Neural progenitor cell (in vitro differentiated cells): ENCODE measurements at regions not wholly inside any gene's neighbourhood (a gene's known extent, or its start where the extent isn't known, plus 50 kb on each side); places are given as distances from the start of the nearest gene placed in this dataset.
"Not testable (repeated sequence)": the region's sequence is repeated elsewhere in the genome, so short reads cannot be mapped to it uniquely, and the experiment has no call there.

ENCODE experiments used
- CTCF ChIP-seq: fragments of 200-600 bp; sonication (generic); IDR thresholded peaks from 2 replicates; pipeline ENCODE4 v1.5.1; 2017; ENCODE audit warnings: antibody characterized with exemption, mild to moderate bottlenecking
- EZH2 ChIP-seq: fragments of 200-600 bp; sonication (generic); IDR thresholded peaks from 2 replicates; pipeline ENCODE4 v1.6.1; 2017; ENCODE audit warnings: antibody characterized with exemption, mild to moderate bottlenecking, moderate library complexity
- EZH2phosphoT487 ChIP-seq: fragments of 200-600 bp; sonication (generic); IDR thresholded peaks from 2 replicates; pipeline ENCODE4 v1.6.1; 2017; ENCODE audit warnings: antibody characterized with exemption

DNA sequence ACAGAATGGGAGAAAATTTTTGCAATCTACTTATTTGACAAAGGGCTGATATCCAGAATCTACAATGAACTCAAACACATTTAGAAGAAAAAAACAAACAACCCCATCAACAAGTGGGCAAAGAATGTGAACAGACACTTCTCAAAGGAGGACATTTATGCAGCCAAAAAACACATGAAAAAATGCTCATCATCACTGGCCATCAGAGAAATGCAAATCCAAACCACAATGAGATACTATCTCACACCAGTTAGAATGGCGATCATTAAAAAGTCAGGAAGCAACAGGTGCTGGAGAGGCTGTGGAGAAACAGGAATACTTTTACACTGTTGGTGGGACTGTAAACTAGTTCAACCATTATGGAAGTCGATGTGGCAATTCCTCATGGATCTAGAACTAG lies 767.0 kb downstream of the GRXCR1 start:
- TF ChIP-seq EZH2phosphoT487, CTCF, EZH2: not testable (repeated sequence)
